Right lobe of liver (tissue), 6 donors: ENCODE measurements at regions not wholly inside any gene's neighbourhood (a gene's known extent, or its start where the extent isn't known, plus 50 kb on each side); places are given as distances from the start of the nearest gene placed in this dataset.

Experiments used
- ATAC-seq, 4 donors: fragments of 200-7000 bp; cut with Tn5 transposase; one replicate each; pipeline ENCODE4 v1.9.1; 2020; ENCODE audit warnings: mild to moderate bottlenecking in 4 of 4, moderate library complexity in 4 of 4
- DNase-seq, 3 donors: peaks; one replicate each; pipeline ENCODE4 v3.0.0-alpha.2; 2020
- H3K27ac ChIP-seq, 3 donors: fragments of 200-600 bp; one replicate each; pipeline ENCODE4 v1.8.0; 2022
- H3K27me3 ChIP-seq, 2 donors: fragments of 200-600 bp; one replicate each; pipeline ENCODE4 v1.8.0; 2022
- H3K36me3 ChIP-seq, 4 donors: fragments of 200-600 bp; sonication (generic) in 1 of 4; one replicate each; pipeline versions ENCODE4 v1.5.1 to v1.8.0; 2017 to 2022; ENCODE audit warnings: control low read depth in 1 of 4
- H3K4me1 ChIP-seq, 4 donors: fragments of 200-600 bp; sonication (generic) in 1 of 4; one replicate each; pipeline versions ENCODE4 v1.5.1 to v1.8.0; 2017 to 2022; ENCODE audit warnings: control low read depth in 1 of 4
- H3K4me3 ChIP-seq, 3 donors: fragments of 200-600 bp; one replicate each; pipeline ENCODE4 v1.8.0; 2022
- H3K9me3 ChIP-seq, 4 donors: fragments of 200-600 bp; sonication (generic) in 1 of 4; one replicate each; pipeline versions ENCODE4 v1.5.1 to v1.8.0; 2017 to 2022; ENCODE audit warnings: control low read depth in 1 of 4
- POLR2A ChIP-seq: fragments of 450-650 bp; IDR thresholded peaks from one replicate; pipeline ENCODE4 v1.6.1; 2017; ENCODE audit warnings: antibody characterized with exemption, mild to moderate bottlenecking
- WGBS: methylation state at CpG from one replicate; pipeline ENCODE4 v1.1.6; 2018; ENCODE audit warnings: low coverage, low lambda C conversion rate; ENCODE audit not compliant: insufficient coverage; ENCODE audit errors: missing lambda C conversion rate; 5-methylcytosine and 5-hydroxymethylcytosine counted together
- intact Hi-C, 2 donors: fragments of 100-400 bp; cut with DNase I; formaldehyde crosslinking; loops; one replicate each; pipeline versions ENCODE4 v1.11.2 to v1.14.1; 2022
- TF ChIP-seq, protein P1 (sequence below), 4 donors: fragments of 200-600 bp in 3 of 4; fragments of 450-650 bp in 1 of 4; IDR thresholded peaks; one replicate each; pipeline versions ENCODE4 v1.5.1 to v1.8.0; 2016 to 2022; ENCODE audit warnings: antibody characterized with exemption in 4 of 4, mild to moderate bottlenecking in 2 of 4
- donor health status: DM: no; HTN: yes; CAD: no.
- donor health status: DM: no; HTN: no; CAD: no.
- donor health status: DM: no; HTN: no; CAD: no.
- donor health status: DM: no; HTN: yes; CAD: no.
- donor health status: DM: no; HTN: yes; CAD: no.

- Histone ChIP-seq H3K27me3 (no peaks in the 10 kb centered on the region), H3K27ac (no peak overlapping the region), H3K36me3 (no peaks in the 10 kb centered on the region), H3K4me3 (no peak overlapping the region), H3K9me3 (no peaks in the 10 kb centered on the region), H3K4me1 (no peaks in the 10 kb centered on the region)
- 64% methylated on average over 10 of the region's 17 CpGs for WGBS
- intact Hi-C loops: no loop called here
- TF ChIP-seq, protein P1, sequence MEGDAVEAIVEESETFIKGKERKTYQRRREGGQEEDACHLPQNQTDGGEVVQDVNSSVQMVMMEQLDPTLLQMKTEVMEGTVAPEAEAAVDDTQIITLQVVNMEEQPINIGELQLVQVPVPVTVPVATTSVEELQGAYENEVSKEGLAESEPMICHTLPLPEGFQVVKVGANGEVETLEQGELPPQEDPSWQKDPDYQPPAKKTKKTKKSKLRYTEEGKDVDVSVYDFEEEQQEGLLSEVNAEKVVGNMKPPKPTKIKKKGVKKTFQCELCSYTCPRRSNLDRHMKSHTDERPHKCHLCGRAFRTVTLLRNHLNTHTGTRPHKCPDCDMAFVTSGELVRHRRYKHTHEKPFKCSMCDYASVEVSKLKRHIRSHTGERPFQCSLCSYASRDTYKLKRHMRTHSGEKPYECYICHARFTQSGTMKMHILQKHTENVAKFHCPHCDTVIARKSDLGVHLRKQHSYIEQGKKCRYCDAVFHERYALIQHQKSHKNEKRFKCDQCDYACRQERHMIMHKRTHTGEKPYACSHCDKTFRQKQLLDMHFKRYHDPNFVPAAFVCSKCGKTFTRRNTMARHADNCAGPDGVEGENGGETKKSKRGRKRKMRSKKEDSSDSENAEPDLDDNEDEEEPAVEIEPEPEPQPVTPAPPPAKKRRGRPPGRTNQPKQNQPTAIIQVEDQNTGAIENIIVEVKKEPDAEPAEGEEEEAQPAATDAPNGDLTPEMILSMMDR (IDR thresholded peaks at IDR 0.05): no peak
- no peak for TF ChIP-seq POLR2A
- ATAC-seq: no peak
- peak in 1 of 3 donors; percentile 33 for DNase-seq
These were observed 78.4 kb upstream of the PMEPA1 start for GRCh38 chr20:57787990-57788781.

GRCh38 chr20:57787151-57787989 is 77.6 kb upstream of the PMEPA1 start:
- Histone ChIP-seq H3K4me3 (no peak overlapping the region), H3K36me3 (no peaks in the 10 kb centered on the region), H3K9me3 (no peaks in the 10 kb centered on the region), H3K27ac (no peak overlapping the region), H3K4me1 (no peaks in the 10 kb centered on the region), H3K27me3 (no peaks in the 10 kb centered on the region)
- ATAC-seq (no peak), DNase-seq (peak in 1 of 3 donors; percentile 20)
- 35% methylated on average over 4 of the region's 10 CpGs for WGBS
- intact Hi-C loops: no loop called here
- TF ChIP-seq, protein P1 (IDR thresholded peaks at IDR 0.05): no peak
- TF ChIP-seq POLR2A: no peak

DNA sequence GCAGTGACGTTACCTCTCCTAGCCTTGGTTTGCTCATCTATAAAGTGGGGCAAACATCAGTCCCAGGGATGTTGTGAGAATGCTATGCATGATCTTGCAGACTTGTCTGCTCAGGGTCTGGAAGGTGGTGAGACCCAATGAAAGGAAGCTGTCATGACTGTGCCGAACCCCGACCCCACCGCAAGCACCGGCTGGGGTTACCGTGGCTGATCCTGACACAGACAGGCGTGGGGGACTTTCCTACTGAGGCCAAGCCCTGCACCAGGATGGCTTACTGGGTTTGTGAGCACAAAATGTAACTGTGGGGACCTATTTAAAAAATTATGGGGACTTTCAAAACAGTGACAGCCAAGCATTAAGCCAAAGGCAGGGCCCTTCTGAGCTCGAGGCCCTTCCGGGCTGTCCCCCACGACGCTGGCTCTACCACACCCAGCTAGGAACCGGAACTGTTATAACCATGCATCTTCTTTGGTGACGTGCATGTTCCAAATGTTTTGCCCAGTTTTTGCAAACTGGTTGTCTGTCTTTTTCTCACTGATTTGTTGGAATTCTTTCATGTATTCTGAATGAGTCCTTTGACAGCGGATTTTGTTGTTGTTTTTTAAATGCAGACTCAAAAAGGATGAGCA is 76.6 kb upstream of the PMEPA1 start:
- intact Hi-C loops: no loop called here
- no peak for DNase-seq

DNA sequence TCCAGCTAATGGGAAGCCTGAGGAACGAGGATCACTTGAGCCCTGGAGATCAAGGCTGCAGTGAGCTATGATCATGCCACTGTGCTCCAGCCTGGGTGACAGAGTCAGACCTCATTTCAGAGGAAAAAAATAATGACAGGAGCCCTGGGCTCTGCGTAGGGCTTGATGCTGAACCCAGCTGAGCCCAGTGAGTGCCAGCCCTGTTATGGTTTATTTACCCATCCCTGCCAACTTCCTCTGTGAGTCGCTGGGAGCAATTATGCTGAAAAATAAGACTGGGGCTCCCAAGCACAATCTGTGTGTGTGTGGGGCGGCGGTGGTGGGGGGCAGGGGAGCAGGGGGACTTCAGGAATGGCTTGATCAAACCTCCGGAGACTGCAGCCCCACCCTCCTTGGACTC is 75.9 kb upstream of the PMEPA1 start:
- intact Hi-C loops: no loop called here
- Histone ChIP-seq H3K36me3 (no peaks in the 10 kb centered on the region), H3K27ac (no peak overlapping the region), H3K4me3 (no peak overlapping the region), H3K27me3 (no peaks in the 10 kb centered on the region), H3K9me3 (no peaks in the 10 kb centered on the region), H3K4me1 (no peaks in the 10 kb centered on the region)
- TF ChIP-seq POLR2A: no peak
- TF ChIP-seq, protein P1 (IDR thresholded peaks at IDR 0.05): no peak
- no peak for DNase-seq
- 45% methylated on average over 3 of the region's 6 CpGs for WGBS
- ATAC-seq: no peak

More for the DNA sequence above, 76.6 kb upstream of the PMEPA1 start:
- no peak overlapping the region for H3K4me3 ChIP-seq
- H3K9me3 ChIP-seq: no peaks in the 10 kb centered on the region
- H3K27me3 ChIP-seq: no peaks in the 10 kb centered on the region
- no peak for TF ChIP-seq POLR2A
- TF ChIP-seq, protein P1 (IDR thresholded peaks at IDR 0.05): no peak
- no peaks in the 10 kb centered on the region for H3K4me1 ChIP-seq
- no peaks in the 10 kb centered on the region for H3K36me3 ChIP-seq
- H3K27ac ChIP-seq: no peak overlapping the region
- 45% methylated on average over 8 of the region's 14 CpGs for WGBS
- no peak for ATAC-seq
